HEK293 (cell line): ENCODE measurements at regions not wholly inside any gene's neighbourhood (a gene's known extent, or its start where the extent isn't known, plus 50 kb on each side); places are given as distances from the start of the nearest gene placed in this dataset.

ENCODE experiments used
- ZBTB17 ChIP-seq: fragments of 450-650 bp; formaldehyde crosslinking; IDR thresholded peaks from 2 replicates; pipeline ENCODE4 v1.5.1; 2016; ENCODE audit warnings: missing biosample characterization, missing genetic modification characterization
- ZBTB7A ChIP-seq: fragments of 450-650 bp; formaldehyde crosslinking; IDR thresholded peaks from 2 replicates; pipeline ENCODE4 v1.5.1; 2016; ENCODE audit warnings: low read depth, missing biosample characterization, missing genetic modification characterization
- ZNF404 ChIP-seq: fragments of 450-650 bp; formaldehyde crosslinking; IDR thresholded peaks from 2 replicates; pipeline ENCODE4 v1.5.1; 2017; ENCODE audit warnings: missing biosample characterization, missing genetic modification characterization
- ZNF776 ChIP-seq: fragments of 450-650 bp; formaldehyde crosslinking; IDR thresholded peaks from 2 replicates; pipeline ENCODE4 v1.5.0; 2017; ENCODE audit warnings: missing biosample characterization, missing genetic modification characterization, borderline replicate concordance
- ZNF785 ChIP-seq: fragments of 450-650 bp; formaldehyde crosslinking; IDR thresholded peaks from 2 replicates; pipeline ENCODE4 v1.5.1; 2016; ENCODE audit warnings: missing biosample characterization, missing genetic modification characterization
- TF ChIP-seq, protein P1 (sequence below): fragments of 450-650 bp; formaldehyde crosslinking; IDR thresholded peaks from 2 replicates; pipeline ENCODE4 v1.5.1; 2016; ENCODE audit warnings: missing biosample characterization, missing genetic modification characterization
- TF ChIP-seq, protein P2 (sequence below): fragments of 450-650 bp; formaldehyde crosslinking; IDR thresholded peaks from 2 replicates; pipeline ENCODE4 v1.5.1; 2016; ENCODE audit warnings: missing biosample characterization, missing genetic modification characterization

GRCh38 chrX:925652-926061, 286.8 kb downstream of the CRLF2 start:
- TF ChIP-seq ZBTB17 (tag by site-specific recombination) (no peak), ZNF785 (tag by site-specific recombination) (no peak), ZNF776 (tag by site-specific recombination) (no peak), ZNF404 (tag by site-specific recombination) (no peak), ZBTB7A (tag by site-specific recombination) (no peak)
- TF ChIP-seq, protein P1, sequence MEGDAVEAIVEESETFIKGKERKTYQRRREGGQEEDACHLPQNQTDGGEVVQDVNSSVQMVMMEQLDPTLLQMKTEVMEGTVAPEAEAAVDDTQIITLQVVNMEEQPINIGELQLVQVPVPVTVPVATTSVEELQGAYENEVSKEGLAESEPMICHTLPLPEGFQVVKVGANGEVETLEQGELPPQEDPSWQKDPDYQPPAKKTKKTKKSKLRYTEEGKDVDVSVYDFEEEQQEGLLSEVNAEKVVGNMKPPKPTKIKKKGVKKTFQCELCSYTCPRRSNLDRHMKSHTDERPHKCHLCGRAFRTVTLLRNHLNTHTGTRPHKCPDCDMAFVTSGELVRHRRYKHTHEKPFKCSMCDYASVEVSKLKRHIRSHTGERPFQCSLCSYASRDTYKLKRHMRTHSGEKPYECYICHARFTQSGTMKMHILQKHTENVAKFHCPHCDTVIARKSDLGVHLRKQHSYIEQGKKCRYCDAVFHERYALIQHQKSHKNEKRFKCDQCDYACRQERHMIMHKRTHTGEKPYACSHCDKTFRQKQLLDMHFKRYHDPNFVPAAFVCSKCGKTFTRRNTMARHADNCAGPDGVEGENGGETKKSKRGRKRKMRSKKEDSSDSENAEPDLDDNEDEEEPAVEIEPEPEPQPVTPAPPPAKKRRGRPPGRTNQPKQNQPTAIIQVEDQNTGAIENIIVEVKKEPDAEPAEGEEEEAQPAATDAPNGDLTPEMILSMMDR (tag by site-specific recombination), result no peak
- TF ChIP-seq, protein P2, sequence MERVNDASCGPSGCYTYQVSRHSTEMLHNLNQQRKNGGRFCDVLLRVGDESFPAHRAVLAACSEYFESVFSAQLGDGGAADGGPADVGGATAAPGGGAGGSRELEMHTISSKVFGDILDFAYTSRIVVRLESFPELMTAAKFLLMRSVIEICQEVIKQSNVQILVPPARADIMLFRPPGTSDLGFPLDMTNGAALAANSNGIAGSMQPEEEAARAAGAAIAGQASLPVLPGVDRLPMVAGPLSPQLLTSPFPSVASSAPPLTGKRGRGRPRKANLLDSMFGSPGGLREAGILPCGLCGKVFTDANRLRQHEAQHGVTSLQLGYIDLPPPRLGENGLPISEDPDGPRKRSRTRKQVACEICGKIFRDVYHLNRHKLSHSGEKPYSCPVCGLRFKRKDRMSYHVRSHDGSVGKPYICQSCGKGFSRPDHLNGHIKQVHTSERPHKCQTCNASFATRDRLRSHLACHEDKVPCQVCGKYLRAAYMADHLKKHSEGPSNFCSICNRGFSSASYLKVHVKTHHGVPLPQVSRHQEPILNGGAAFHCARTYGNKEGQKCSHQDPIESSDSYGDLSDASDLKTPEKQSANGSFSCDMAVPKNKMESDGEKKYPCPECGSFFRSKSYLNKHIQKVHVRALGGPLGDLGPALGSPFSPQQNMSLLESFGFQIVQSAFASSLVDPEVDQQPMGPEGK, result no peak
